ENCODE measurements at regions not wholly inside any gene's neighbourhood (a gene's known extent, or its start where the extent isn't known, plus 50 kb on each side); places are given as distances from the start of the nearest gene placed in this dataset.
"Not testable (repeated sequence)": the region's sequence is repeated elsewhere in the genome, so short reads cannot be mapped to it uniquely, and the experiment has no call there.

DNA sequence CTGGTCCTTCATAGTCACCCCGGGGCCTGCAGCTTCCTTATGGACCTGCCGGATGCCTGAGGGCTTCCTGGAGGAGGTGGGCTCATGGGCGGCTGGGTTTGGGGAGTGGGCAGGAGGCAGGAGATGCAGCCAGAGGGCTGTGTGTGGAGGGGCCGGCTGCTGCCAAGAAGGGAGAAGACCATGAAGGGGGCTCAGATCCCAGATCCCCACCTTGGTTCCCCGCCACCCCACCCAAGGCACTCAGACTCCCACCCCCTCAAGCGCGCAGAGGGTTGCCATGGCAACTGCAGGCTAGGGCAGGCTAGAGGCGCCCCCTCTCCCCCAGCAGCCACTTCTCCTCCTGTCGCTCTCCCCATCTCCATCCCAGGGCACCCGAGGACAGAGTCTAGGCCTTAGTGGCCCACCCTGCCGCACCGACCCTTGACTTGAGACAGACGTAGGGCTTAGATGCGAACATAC, 104.5 kb downstream of the CRLF3 start:
- Histone ChIP-seq H3K36me3 (ENCODE audit: low read depth) (no peaks in the 10 kb centered on the region), H3K9me3 (no peaks in the 10 kb centered on the region), H3K4me3 (no peak overlapping the region), H3K4me1 (ENCODE audit: low read depth) (no peaks in the 10 kb centered on the region)
- no peak for TF ChIP-seq CTCF (IDR thresholded peaks at IDR 0.05)
- intact Hi-C loops (cut with DNase I, micrococcal nuclease) = no loop called here
- no peak for ATAC-seq
- peak in 1 of 3 donors; percentile 21 for DNase-seq

GRCh38 chr17:30719131-30719973, 105.1 kb downstream of the CRLF3 start:
- intact Hi-C loops (cut with DNase I, micrococcal nuclease) = not testable (repeated sequence)
- peak; percentile 18 to 75 (median 70) for DNase-seq

DNA sequence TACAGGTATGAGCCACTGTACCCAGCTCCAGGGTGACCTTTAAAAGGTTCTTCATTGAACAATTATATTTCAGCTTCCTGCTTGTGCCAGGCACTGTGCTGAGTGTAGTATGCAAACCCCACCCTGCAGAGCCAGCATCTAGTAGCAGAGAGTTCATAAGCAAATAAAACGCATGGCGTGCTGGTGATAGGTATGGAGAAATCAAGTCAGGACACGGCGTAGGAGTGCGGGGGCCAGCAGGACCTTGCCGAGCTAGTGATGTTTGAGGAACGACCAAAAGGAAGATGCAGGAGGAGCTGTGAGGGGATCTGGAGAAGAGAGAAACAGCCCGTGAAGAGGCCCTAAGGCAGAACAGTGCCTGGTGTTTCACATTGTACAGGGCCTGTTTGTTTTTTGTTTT, 105.8 kb downstream of the CRLF3 start:
- DNase-seq; intact Hi-C loops (cut with DNase I, micrococcal nuclease): not testable (repeated sequence)

More at GRCh38 chr17:30719131-30719973, 105.1 kb downstream of the CRLF3 start:
- not testable (repeated sequence) for H3K36me3 ChIP-seq (ENCODE audit: low read depth); H3K9me3 ChIP-seq; H3K4me3 ChIP-seq; H3K4me1 ChIP-seq (ENCODE audit: low read depth)
- peak; percentile 77 for ATAC-seq
- TF ChIP-seq CTCF (IDR thresholded peaks at IDR 0.05) = peak; percentile 46

DNA sequence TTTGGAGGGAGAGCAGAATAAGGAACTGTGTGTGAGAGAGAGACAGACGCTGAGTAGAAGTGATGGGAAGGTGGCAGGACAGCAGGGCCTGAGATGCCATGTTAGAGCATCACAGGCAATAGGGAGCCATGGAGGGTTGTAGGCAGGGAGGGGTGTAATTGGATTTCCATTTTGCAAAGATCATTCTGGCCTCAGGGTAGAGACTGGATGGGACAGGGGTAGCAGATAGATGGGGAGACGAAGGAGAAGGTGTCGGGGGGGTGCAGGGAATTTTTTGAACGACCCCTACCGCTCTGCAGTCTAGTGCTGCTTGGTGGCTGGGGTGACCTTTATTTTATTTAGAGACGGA, 106.4 kb downstream of the CRLF3 start:
- ATAC-seq; H3K9me3 ChIP-seq; intact Hi-C loops (cut with DNase I, micrococcal nuclease); DNase-seq; H3K4me1 ChIP-seq (ENCODE audit: low read depth); H3K4me3 ChIP-seq; H3K36me3 ChIP-seq (ENCODE audit: low read depth): not testable (repeated sequence)

More for the DNA sequence above, 105.8 kb downstream of the CRLF3 start:
- ATAC-seq; H3K4me3 ChIP-seq; H3K4me1 ChIP-seq (ENCODE audit: low read depth); H3K36me3 ChIP-seq (ENCODE audit: low read depth); H3K9me3 ChIP-seq: not testable (repeated sequence)

DNA sequence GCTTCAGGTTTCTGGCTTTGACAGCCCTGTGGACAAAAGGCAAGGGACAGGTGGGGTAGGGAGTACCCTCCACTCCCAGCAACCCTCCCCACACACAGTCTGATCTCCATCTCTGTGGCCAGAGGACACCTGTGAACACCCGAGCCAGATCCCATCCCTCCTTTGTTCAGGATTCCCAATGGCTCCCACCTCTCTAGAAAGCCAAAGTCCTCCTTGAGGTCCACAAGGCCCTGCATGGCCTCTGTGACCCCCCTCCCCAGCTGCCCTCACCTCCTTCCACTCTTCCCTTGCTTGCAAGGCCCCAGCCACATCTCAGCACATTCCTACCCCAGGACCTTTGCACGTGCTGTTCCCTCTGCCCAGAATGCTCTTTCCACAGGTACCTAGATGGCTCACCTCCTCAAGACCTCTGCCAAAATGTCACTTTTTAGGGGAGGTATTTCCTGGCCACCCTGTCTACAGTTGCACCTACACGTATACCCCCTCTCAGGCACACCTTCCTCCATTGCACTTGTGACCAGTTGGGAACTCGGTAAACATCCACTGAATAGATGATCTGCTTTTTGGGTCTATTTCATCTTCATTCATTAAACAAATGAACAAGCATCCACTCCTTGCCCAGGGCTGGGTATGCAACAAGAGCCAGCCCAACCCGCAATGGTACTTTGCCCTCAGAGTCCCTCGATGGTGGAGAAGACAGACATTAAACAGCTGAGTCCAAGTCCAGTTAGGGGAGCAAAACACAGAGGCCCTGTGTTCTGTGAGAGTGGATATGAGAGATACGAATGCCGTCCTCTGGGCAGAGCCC, 107.0 kb downstream of the CRLF3 start:
- intact Hi-C loops (cut with DNase I, micrococcal nuclease) = no loop called here
- TF ChIP-seq CTCF (IDR thresholded peaks at IDR 0.05) = no peak
- no peak overlapping the region for H3K4me3 ChIP-seq
- no peak for ATAC-seq
- no peaks in the 10 kb centered on the region for H3K4me1 ChIP-seq (ENCODE audit: low read depth)
- peak in 2 of 3 donors; percentile 4 to 15 for DNase-seq
- no peaks in the 10 kb centered on the region for H3K36me3 ChIP-seq (ENCODE audit: low read depth)
- no peaks in the 10 kb centered on the region for H3K9me3 ChIP-seq

GRCh38 chr17:30716461-30717290, 107.8 kb downstream of the CRLF3 start:
- Histone ChIP-seq H3K4me3 (no peak overlapping the region), H3K4me1 (ENCODE audit: low read depth) (no peaks in the 10 kb centered on the region), H3K36me3 (ENCODE audit: low read depth) (no peaks in the 10 kb centered on the region), H3K9me3 (no peaks in the 10 kb centered on the region)
- no peak for TF ChIP-seq CTCF (IDR thresholded peaks at IDR 0.05)
- DNase-seq (peak in 2 of 3 donors; percentile 18 to 39), ATAC-seq (no peak)
- intact Hi-C loops (cut with DNase I, micrococcal nuclease) = no loop called here
